ENCODE measurements at regions not wholly inside any gene's neighbourhood (a gene's known extent, or its start where the extent isn't known, plus 50 kb on each side); places are given as distances from the start of the nearest gene placed in this dataset.
A peak's percentile ranks its signal among the peaks of the same experiment; 100 is the strongest.

DNA sequence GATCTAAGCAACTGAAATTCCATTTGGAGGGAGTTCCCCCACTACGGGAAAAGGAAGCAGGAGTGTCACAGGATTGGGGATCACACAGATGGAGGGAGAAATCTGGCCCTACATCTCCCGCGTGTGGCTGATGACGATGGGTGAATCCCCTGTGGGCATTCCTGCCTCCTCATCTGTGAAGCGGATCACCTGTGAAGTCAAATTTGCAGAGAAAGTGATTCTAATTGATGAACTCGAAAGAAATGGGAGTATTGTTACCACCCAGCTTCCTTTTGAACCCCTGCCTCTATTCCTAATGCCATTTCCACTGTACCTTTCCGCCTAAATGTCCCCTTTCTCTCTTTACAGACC lies 92.0 kb downstream of the CMPK2 start:
- H3K27me3 ChIP-seq, result peaks cover 0 to 44% (median 11%) of the 10 kb centered on the region in 3 donors
- no peak for DNase-seq
- intact Hi-C loops (cut with DNase I; ENCODE audit: low total_unique reads), result loop anchor here (10.0 kb wide), 1 partner anchor 419 kb away; no protein-coding TSS in a partner anchor
- H3K36me3 ChIP-seq, result no peaks in the 10 kb centered on the region
- TF ChIP-seq, protein P1, sequence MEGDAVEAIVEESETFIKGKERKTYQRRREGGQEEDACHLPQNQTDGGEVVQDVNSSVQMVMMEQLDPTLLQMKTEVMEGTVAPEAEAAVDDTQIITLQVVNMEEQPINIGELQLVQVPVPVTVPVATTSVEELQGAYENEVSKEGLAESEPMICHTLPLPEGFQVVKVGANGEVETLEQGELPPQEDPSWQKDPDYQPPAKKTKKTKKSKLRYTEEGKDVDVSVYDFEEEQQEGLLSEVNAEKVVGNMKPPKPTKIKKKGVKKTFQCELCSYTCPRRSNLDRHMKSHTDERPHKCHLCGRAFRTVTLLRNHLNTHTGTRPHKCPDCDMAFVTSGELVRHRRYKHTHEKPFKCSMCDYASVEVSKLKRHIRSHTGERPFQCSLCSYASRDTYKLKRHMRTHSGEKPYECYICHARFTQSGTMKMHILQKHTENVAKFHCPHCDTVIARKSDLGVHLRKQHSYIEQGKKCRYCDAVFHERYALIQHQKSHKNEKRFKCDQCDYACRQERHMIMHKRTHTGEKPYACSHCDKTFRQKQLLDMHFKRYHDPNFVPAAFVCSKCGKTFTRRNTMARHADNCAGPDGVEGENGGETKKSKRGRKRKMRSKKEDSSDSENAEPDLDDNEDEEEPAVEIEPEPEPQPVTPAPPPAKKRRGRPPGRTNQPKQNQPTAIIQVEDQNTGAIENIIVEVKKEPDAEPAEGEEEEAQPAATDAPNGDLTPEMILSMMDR (IDR thresholded peaks at IDR 0.05), result no peak
- TF ChIP-seq POLR2AphosphoS5 (IDR thresholded peaks at IDR 0.05), result no peak
- no peak for TF ChIP-seq POLR2A (IDR thresholded peaks at IDR 0.05)
- no peak for TF ChIP-seq EP300 (IDR thresholded peaks at IDR 0.05)
- 66 to 78% (median 75%) methylated on average over 7 of the region's 7 CpGs for WGBS, 5 donors
- H3K4me1 ChIP-seq, result peaks cover 6 to 13% (median 9%) of the 10 kb centered on the region in 4 donors
- no peak overlapping the region for H3K27ac ChIP-seq
- no peak overlapping the region for H3K4me3 ChIP-seq
- H3K9me3 ChIP-seq, result no peaks in the 10 kb centered on the region

DNA sequence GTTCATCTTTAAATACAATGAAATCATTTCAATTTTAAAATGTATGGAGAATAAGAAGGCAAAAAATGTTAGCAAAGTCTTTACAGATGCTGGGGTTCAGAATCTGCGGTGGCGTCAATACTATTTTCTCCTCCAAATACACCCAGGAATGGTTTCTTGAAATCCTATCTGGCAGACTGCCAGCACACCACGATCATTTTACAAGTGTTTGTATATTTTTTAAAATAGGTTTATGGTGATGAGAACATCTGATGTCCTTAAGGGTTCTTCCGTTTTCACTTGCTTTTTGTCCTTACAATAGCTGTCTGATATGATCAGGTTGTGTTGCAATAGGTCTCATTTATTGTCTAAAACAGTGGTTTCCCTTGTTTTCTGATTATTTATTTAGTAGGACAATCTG lies 89.6 kb downstream of the CMPK2 start:
- Histone ChIP-seq H3K4me3 (no peak overlapping the region), H3K4me1 (peaks cover 6 to 19% (median 12%) of the 10 kb centered on the region in 4 donors), H3K27ac (no peak overlapping the region), H3K36me3 (no peaks in the 10 kb centered on the region), H3K27me3 (peaks cover 0 to 42% (median 11%) of the 10 kb centered on the region in 3 donors), H3K9me3 (no peaks in the 10 kb centered on the region)
- WGBS, 5 donors, result 72 to 81% (median 75%) methylated on average over 4 of the region's 4 CpGs
- TF ChIP-seq EP300 (IDR thresholded peaks at IDR 0.05) (no peak), POLR2AphosphoS5 (IDR thresholded peaks at IDR 0.05) (no peak), POLR2A (IDR thresholded peaks at IDR 0.05) (no peak)
- TF ChIP-seq, protein P1 (IDR thresholded peaks at IDR 0.05), result no peak
- intact Hi-C loops (cut with DNase I; ENCODE audit: low total_unique reads), result loop anchor here (10.0 kb wide), 1 partner anchor 421 kb away; no protein-coding TSS in a partner anchor
- no peak for DNase-seq

- TF ChIP-seq, protein P1 (IDR thresholded peaks at IDR 0.05), result no peak
- TF ChIP-seq POLR2A (IDR thresholded peaks at IDR 0.05) (no peak), POLR2AphosphoS5 (IDR thresholded peaks at IDR 0.05) (no peak), EP300 (IDR thresholded peaks at IDR 0.05) (no peak)
- peaks cover 0 to 28% (median 4%) of the 10 kb centered on the region in 3 donors for H3K27me3 ChIP-seq
- H3K4me1 ChIP-seq, result peaks cover 6 to 17% (median 12%) of the 10 kb centered on the region in 4 donors
- DNase-seq, result no peak
- 78 to 84% (median 81%) methylated on average over 4 of the region's 4 CpGs for WGBS, 5 donors
- intact Hi-C loops (cut with DNase I; ENCODE audit: low total_unique reads), result loop anchor here (10.0 kb wide), 1 partner anchor 423 kb away; no protein-coding TSS in a partner anchor
- no peaks in the 10 kb centered on the region for H3K36me3 ChIP-seq
- no peak overlapping the region for H3K4me3 ChIP-seq
- no peak overlapping the region for H3K27ac ChIP-seq
- no peaks in the 10 kb centered on the region for H3K9me3 ChIP-seq
Measured at GRCh38 chr2:6777626-6778025, 88.1 kb downstream of the CMPK2 start.

- H3K27ac ChIP-seq, result no peak overlapping the region
- H3K27me3 ChIP-seq, result peaks cover 0 to under 1% (median 0%) of the 10 kb centered on the region in 3 donors
- no peaks in the 10 kb centered on the region for H3K9me3 ChIP-seq
- intact Hi-C loops (cut with DNase I; ENCODE audit: low total_unique reads), result no loop called here
- peak overlapping the region in 1 of 4 donors; percentile 5 for H3K4me3 ChIP-seq
- peaks cover 0 to 9% (median 4%) of the 10 kb centered on the region in 4 donors for H3K4me1 ChIP-seq
- DNase-seq, result peak; percentile 31 to 87
- WGBS, 5 donors, result 25 to 50% (median 41%) methylated on average over 8 of the region's 8 CpGs
- TF ChIP-seq POLR2AphosphoS5 (IDR thresholded peaks at IDR 0.05) (no peak), POLR2A (IDR thresholded peaks at IDR 0.05) (no peak)
- TF ChIP-seq, protein P1 (IDR thresholded peaks at IDR 0.05), result no peak
- H3K36me3 ChIP-seq, result no peaks in the 10 kb centered on the region
Measured at GRCh38 chr2:6780765-6781274, 84.9 kb downstream of the CMPK2 start.
